Chondrocyte (in vitro differentiated cells): ENCODE measurements at regions not wholly inside any gene's neighbourhood (a gene's known extent, or its start where the extent isn't known, plus 50 kb on each side); places are given as distances from the start of the nearest gene placed in this dataset.

Experiments used
- DNase-seq: peaks from one replicate; pipeline ENCODE4 v3.0.0; 2021; ENCODE audit warnings: mixed read lengths, low spot score
- H3K27ac Mint-ChIP-seq: one replicate; pipeline ENCODE4 v1.8.0; 2021; ENCODE audit warnings: mild to moderate bottlenecking, moderate library complexity, mixed read lengths; ENCODE audit not compliant: unreplicated experiment
- H3K27me3 Mint-ChIP-seq: 2 replicates; pipeline ENCODE4 v1.8.0; 2021; ENCODE audit warnings: low read depth, mixed read lengths
- H3K36me3 Mint-ChIP-seq: 2 replicates; pipeline ENCODE4 v1.8.0; 2021; ENCODE audit warnings: low read depth, mixed read lengths
- H3K4me1 Mint-ChIP-seq: 2 replicates; pipeline ENCODE4 v1.8.0; 2021; ENCODE audit warnings: low read depth, mild to moderate bottlenecking, mixed read lengths
- H3K4me3 Mint-ChIP-seq: one replicate; pipeline ENCODE4 v1.8.0; 2021; ENCODE audit warnings: mild to moderate bottlenecking, moderate library complexity, mixed read lengths; ENCODE audit not compliant: unreplicated experiment
- H3K9me3 Mint-ChIP-seq: 2 replicates; pipeline ENCODE4 v1.8.0; 2021; ENCODE audit warnings: low read depth, mixed read lengths
- CTCF ChIP-seq: fragments of 200-600 bp; sonication (generic); IDR thresholded peaks from 2 replicates; pipeline ENCODE4 v1.5.0; 2021; ENCODE audit warnings: antibody characterized with exemption, mild to moderate bottlenecking, moderate library complexity

DNA sequence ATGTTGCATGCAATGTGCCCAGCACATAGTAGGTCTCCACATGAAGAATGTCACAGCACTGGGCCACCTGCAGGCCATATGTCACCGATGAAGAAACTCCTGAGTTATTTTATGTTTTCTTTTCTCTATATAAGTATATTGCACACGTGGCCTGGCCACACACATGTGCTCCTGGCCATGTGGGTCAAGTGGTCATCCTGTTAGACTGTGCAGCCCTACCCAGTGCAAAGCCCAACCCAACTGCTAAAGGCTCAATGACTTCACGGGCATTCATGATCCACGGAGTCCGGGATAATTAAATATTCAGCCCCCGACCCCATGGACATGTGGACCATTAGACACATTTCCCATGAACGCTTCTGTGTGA, 163.2 kb downstream of the TEX29 start:
- Mint-ChIP-seq H3K4me1 (no peaks in the 10 kb centered on the region), H3K36me3 (no peaks in the 10 kb centered on the region), H3K9me3 (peaks cover 14% of the 10 kb centered on the region), H3K4me3 (no peak overlapping the region), H3K27ac (no peak overlapping the region), H3K27me3 (peaks cover 24% of the 10 kb centered on the region)
- no peak for DNase-seq
- no peak for TF ChIP-seq CTCF

DNA sequence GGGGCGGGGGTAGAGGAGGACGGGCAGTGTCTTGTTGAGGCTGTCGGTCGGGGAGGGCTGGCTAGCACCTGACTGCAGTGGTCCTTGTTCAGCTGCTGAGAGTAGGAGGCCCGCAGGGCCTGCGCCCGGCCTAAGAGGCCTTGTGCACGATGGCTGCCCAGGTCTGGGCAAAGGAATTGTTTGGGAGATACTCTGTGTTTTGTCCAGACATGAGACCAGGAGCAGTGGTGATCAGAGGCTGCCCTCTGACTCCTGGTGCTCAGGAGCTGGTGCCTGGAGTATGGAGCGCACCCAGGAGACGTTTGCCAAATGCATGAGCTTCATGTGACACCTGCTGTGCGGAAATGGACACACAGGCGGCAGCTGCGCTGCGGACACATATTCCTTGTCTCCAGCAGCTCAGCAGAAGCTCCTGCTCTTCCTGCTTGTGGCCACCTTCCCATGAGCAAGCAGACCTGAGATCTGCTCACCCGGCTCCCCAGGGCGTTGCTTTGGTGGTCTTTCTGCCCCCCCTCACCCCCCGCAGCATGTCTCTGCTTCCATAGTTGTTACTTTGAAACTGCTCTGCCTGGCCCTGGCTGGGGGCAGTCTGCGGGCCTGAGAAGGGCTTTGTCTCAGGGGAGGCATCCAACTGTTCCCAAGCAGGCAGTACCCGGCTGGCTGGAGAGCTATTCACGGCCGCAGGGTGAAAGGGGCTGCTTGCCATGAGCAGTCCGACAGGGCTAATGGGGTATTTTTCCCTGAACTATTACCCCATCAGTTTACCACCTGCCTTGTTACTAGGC, 163.9 kb downstream of the TEX29 start:
- H3K36me3 Mint-ChIP-seq = no peaks in the 10 kb centered on the region
- no peak for TF ChIP-seq CTCF
- no peaks in the 10 kb centered on the region for H3K4me1 Mint-ChIP-seq
- H3K9me3 Mint-ChIP-seq = peaks cover 14% of the 10 kb centered on the region
- peak; percentile 37 for DNase-seq
- no peak overlapping the region for H3K4me3 Mint-ChIP-seq
- H3K27ac Mint-ChIP-seq = no peak overlapping the region
- H3K27me3 Mint-ChIP-seq = peaks cover 19% of the 10 kb centered on the region

DNA sequence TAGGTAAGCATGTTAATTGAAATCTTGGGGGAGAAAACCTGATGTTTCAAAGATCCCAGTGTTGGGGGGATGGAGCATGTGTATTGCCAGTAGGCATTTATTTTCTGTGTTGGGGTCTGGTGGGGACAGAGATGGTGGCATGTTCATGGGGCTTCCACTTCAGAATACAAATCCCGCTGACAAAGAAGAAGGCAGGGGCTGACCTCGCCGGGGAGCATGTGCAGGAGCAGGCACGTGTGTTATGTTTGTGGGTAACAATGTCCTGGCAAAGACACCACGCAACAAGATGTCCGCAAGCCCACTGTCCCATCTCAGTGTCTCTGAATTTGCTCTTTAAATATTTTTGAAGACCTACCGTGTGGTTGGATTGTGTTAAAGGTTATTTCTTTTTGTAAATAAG, 164.5 kb downstream of the TEX29 start:
- Mint-ChIP-seq H3K9me3 (peaks cover 14% of the 10 kb centered on the region), H3K27ac (no peak overlapping the region), H3K4me3 (no peak overlapping the region), H3K27me3 (peaks cover 16% of the 10 kb centered on the region), H3K36me3 (no peaks in the 10 kb centered on the region), H3K4me1 (no peaks in the 10 kb centered on the region)
- DNase-seq = no peak
- no peak for TF ChIP-seq CTCF

DNA sequence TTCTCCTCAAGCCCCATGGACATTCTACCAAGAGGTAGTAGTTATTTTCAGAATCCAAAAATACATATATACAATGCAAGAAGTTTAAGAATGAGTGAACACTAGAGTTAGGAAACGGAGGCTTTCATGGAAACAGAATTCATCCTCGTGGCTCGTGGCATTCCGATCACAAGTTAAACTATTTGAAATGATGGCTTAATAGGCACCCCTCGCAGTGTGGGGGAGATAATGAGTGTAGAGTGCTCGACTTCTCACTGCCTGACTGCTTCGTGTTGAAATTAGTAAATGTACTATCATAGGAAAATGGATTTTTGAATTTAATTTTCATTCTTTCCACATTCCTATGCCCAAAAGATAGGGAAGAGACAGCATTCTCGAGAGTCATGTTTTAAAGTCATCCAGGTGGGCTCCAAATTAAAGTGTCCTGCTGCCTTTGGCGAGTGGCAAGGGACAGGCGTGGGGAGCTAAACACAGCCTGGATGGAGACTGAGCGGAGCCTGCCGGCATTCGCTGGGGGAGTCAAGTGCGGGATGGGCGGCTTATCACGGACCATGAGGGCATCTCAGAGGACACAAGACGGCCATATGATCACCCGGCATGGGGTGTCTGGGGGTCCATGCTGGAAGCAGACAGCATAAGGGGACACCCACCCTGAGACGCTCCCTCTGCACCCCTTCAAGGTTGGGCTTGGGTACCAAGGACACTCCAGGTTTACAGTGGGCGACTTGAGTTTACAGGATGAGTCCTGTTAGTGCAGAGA, 165.2 kb downstream of the TEX29 start:
- Mint-ChIP-seq H3K36me3 (no peaks in the 10 kb centered on the region), H3K27me3 (peaks cover 15% of the 10 kb centered on the region), H3K9me3 (peaks cover 14% of the 10 kb centered on the region), H3K4me1 (no peaks in the 10 kb centered on the region), H3K4me3 (no peak overlapping the region), H3K27ac (no peak overlapping the region)
- peak; percentile 65 for DNase-seq
- no peak for TF ChIP-seq CTCF

DNA sequence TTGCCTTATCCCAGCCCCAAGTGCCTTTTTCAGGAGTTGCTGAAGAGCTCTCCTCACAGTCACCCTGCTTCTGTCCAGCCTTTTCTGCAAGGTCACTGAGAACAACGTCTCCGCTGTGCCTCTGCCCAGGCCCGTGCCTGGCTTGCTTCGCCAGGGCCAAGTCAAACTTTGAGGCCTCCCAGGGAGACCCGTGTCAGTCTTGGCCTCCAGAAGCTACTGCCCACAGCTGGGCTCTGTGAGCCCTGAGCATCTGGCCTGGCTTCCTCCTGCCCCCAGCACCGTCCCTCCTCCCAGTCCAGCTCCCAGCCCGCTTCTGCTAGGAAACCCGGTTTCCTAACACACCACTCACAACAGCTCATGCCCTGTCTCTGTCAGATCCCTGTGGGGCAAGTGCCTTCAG, 165.9 kb downstream of the TEX29 start:
- TF ChIP-seq CTCF = no peak
- no peak overlapping the region for H3K27ac Mint-ChIP-seq
- H3K27me3 Mint-ChIP-seq = peaks cover 9% of the 10 kb centered on the region
- no peaks in the 10 kb centered on the region for H3K4me1 Mint-ChIP-seq
- no peak overlapping the region for H3K4me3 Mint-ChIP-seq
- H3K9me3 Mint-ChIP-seq = peaks cover 14% of the 10 kb centered on the region
- no peaks in the 10 kb centered on the region for H3K36me3 Mint-ChIP-seq
- peak; percentile 59 for DNase-seq
